ENCODE measurements at regions not wholly inside any gene's neighbourhood (a gene's known extent, or its start where the extent isn't known, plus 50 kb on each side); places are given as distances from the start of the nearest gene placed in this dataset.
"Not testable (repeated sequence)": the region's sequence is repeated elsewhere in the genome, so short reads cannot be mapped to it uniquely, and the experiment has no call there.

DNA sequence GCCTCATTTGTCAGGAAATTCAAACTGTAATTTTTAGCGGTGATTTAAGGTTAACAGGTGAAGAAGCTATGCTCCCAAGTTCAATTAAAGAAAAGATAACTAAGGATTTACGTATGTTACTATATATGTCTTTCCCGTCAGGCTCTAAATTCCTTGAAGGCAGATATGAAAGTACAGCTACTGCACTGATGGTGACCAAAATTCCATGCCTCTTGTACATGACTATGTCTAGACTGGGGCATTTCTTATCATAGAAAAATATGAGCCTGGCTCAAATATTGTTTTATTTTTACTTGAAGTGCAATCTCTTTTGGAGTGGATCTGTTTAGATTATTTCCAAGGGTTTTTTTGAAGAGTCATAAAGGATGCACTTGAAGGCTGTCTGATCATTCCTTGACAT is 647.1 kb upstream of the KCNMB2 start:
- H3K79me2 ChIP-seq (ENCODE audit: low read length): no peaks in the 10 kb centered on the region
- no peaks in the 10 kb centered on the region for H4K20me1 ChIP-seq (ENCODE audit: low read length)
- no peaks in the 10 kb centered on the region for H3K36me3 ChIP-seq (ENCODE audit: low read depth, low read length)
- no peak for ATAC-seq
- H2AFZ ChIP-seq (ENCODE audit: low read length): no peak overlapping the region
- no peaks in the 10 kb centered on the region for H3F3A ChIP-seq (ENCODE audit: low read length, unreplicated experiment)
- no peaks in the 10 kb centered on the region for H3K9me2 ChIP-seq (replicated peaks; ENCODE audit: low read length)
- peaks cover 4% of the 10 kb centered on the region; the same call in 1 of the 2 replicates for H3K4me1 ChIP-seq (ENCODE audit: insufficient read depth, low read length)
- POLR2A ChIA-PET (ENCODE audit: unreplicated experiment): no interaction called here
- no peaks in the 10 kb centered on the region for H3K27me3 ChIP-seq (ENCODE audit: low read length)
- H3K9me3 ChIP-seq (ENCODE audit: low read length): no peaks in the 10 kb centered on the region
- no peak overlapping the region for H3K4me3 ChIP-seq (ENCODE audit: low read length)
- no TSS peak for BruUV-seq (replicated peaks)
- no peak overlapping the region for H3K27ac ChIP-seq (ENCODE audit: low read length)
- H3K4me2 ChIP-seq (ENCODE audit: low read length): no peak overlapping the region
- no peak for DNase-seq
- intact Hi-C loops (cut with micrococcal nuclease): no loop called here
- TF ChIP-seq, protein P1, sequence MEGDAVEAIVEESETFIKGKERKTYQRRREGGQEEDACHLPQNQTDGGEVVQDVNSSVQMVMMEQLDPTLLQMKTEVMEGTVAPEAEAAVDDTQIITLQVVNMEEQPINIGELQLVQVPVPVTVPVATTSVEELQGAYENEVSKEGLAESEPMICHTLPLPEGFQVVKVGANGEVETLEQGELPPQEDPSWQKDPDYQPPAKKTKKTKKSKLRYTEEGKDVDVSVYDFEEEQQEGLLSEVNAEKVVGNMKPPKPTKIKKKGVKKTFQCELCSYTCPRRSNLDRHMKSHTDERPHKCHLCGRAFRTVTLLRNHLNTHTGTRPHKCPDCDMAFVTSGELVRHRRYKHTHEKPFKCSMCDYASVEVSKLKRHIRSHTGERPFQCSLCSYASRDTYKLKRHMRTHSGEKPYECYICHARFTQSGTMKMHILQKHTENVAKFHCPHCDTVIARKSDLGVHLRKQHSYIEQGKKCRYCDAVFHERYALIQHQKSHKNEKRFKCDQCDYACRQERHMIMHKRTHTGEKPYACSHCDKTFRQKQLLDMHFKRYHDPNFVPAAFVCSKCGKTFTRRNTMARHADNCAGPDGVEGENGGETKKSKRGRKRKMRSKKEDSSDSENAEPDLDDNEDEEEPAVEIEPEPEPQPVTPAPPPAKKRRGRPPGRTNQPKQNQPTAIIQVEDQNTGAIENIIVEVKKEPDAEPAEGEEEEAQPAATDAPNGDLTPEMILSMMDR (conservative IDR thresholded peaks at IDR 0.05; ENCODE audit: low read depth, low read length): no peak
- CTCF ChIA-PET: no interaction called here
- H3K9ac ChIP-seq (ENCODE audit: low read length): no peak overlapping the region

DNA sequence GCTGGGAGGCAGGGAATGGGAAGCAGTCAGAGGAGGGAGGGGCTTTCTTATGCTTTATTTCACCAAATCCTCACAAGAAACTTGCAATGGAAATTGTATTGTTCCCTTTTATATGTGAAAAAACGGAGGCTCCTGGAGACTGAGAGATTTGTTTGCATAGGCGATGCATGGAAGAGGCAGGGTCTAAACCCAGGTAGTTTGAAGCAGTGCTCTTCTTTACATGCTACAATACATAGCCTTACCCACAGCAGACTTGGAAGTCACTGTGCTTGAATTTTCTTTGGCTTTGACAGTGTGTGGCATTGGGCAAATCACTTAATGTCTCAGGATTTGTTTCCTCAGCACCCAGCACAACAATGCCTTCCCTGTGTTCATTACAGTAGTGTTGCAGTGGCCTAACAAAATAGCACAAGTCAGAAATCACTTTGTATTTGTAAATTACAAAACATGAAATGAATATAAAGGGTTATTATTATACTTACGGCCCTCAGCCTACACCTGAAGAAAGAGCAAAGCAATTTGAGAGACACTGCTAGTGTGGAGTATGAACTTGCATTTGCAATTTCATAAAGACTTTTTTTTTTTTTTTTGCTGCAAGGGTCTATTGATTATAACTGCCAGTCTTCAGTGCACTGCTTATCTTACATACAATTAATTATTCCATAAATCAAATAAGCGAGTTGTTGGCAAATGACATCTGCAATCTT is 646.4 kb upstream of the KCNMB2 start:
- Histone ChIP-seq H3K4me2 (ENCODE audit: low read length) (no peak overlapping the region), H3K9ac (ENCODE audit: low read length) (no peak overlapping the region), H3K27ac (ENCODE audit: low read length) (no peak overlapping the region), H3K4me3 (ENCODE audit: low read length) (no peak overlapping the region), H3K4me1 (ENCODE audit: insufficient read depth, low read length) (peaks cover 10% of the 10 kb centered on the region; the same call in 1 of the 2 replicates), H3F3A (ENCODE audit: low read length, unreplicated experiment) (no peaks in the 10 kb centered on the region), H3K36me3 (ENCODE audit: low read depth, low read length) (no peaks in the 10 kb centered on the region), H3K27me3 (ENCODE audit: low read length) (no peaks in the 10 kb centered on the region), H3K79me2 (ENCODE audit: low read length) (no peaks in the 10 kb centered on the region), H4K20me1 (ENCODE audit: low read length) (no peaks in the 10 kb centered on the region), H2AFZ (ENCODE audit: low read length) (no peak overlapping the region), H3K9me2 (replicated peaks; ENCODE audit: low read length) (no peaks in the 10 kb centered on the region), H3K9me3 (ENCODE audit: low read length) (no peaks in the 10 kb centered on the region)
- no peak for ATAC-seq
- ChIA-PET CTCF (no interaction called here), POLR2A (ENCODE audit: unreplicated experiment) (no interaction called here)
- TF ChIP-seq EZH2 (IDR thresholded peaks at IDR 0.05; ENCODE audit: low read length, unreplicated experiment): no peak
- no peak for TF ChIP-seq EZH2phosphoT487 (IDR thresholded peaks at IDR 0.05; ENCODE audit: borderline replicate concordance, low read length)
- TF ChIP-seq, protein P1 (conservative IDR thresholded peaks at IDR 0.05; ENCODE audit: low read depth, low read length): no peak
- intact Hi-C loops (cut with micrococcal nuclease): no loop called here
- no peak for DNase-seq
- BruUV-seq (replicated peaks): no TSS peak

DNA sequence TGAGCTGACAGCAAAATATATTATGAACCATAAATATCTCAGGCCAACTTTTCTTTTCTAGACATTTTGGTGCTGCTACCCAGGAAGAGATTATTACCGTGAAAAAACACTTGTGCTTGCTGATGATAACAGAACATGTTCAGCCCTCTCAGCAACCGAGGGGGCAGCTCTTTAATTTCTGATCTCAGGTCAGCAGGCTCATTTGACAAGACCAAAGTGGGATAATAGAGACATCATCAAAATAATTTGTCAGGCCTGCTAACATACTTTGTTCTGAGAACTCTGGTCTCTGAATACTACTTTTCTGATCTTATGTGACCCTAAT is 645.9 kb upstream of the KCNMB2 start:
- no TSS peak for BruUV-seq (replicated peaks)
- Histone ChIP-seq H3K27me3 (ENCODE audit: low read length) (no peaks in the 10 kb centered on the region), H3K4me3 (ENCODE audit: low read length) (no peak overlapping the region), H3K27ac (ENCODE audit: low read length) (no peak overlapping the region), H2AFZ (ENCODE audit: low read length) (no peak overlapping the region), H3K9me2 (replicated peaks; ENCODE audit: low read length) (no peaks in the 10 kb centered on the region), H3K79me2 (ENCODE audit: low read length) (no peaks in the 10 kb centered on the region), H3K9me3 (ENCODE audit: low read length) (no peaks in the 10 kb centered on the region), H3K4me1 (ENCODE audit: insufficient read depth, low read length) (peaks cover 10% of the 10 kb centered on the region; the same call in 1 of the 2 replicates), H3K36me3 (ENCODE audit: low read depth, low read length) (no peaks in the 10 kb centered on the region), H4K20me1 (ENCODE audit: low read length) (no peaks in the 10 kb centered on the region), H3K4me2 (ENCODE audit: low read length) (no peak overlapping the region), H3F3A (ENCODE audit: low read length, unreplicated experiment) (no peaks in the 10 kb centered on the region), H3K9ac (ENCODE audit: low read length) (no peak overlapping the region)
- TF ChIP-seq, protein P1 (conservative IDR thresholded peaks at IDR 0.05; ENCODE audit: low read depth, low read length): no peak
- TF ChIP-seq EZH2phosphoT487 (IDR thresholded peaks at IDR 0.05; ENCODE audit: borderline replicate concordance, low read length) (no peak), EZH2 (IDR thresholded peaks at IDR 0.05; ENCODE audit: low read length, unreplicated experiment) (no peak)
- no peak for ATAC-seq
- no peak for DNase-seq
- ChIA-PET CTCF (no interaction called here), POLR2A (ENCODE audit: unreplicated experiment) (no interaction called here)
- intact Hi-C loops (cut with micrococcal nuclease): no loop called here

DNA sequence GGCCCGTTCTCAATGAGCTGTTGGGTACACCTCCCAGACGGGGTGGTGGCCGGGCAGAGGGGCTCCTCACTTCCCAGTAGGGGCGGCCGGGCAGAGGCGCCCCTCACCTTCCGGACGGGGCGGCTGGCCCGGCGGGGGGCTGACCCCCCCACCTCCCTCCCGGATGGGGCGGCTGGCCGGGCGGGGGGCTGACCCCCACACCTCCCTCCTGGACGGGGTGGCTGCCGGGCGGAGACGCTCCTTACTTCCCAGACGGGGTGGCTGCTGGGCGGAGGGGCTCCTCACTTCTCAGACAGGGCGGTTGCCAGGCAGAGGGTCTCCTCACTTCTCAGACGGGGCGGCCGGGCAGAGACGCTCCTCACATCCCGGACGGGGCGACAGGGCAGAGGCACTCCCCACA is 644.7 kb upstream of the KCNMB2 start:
- POLR2A ChIA-PET (ENCODE audit: unreplicated experiment); H2AFZ ChIP-seq (ENCODE audit: low read length); H3K36me3 ChIP-seq (ENCODE audit: low read depth, low read length); H3K4me2 ChIP-seq (ENCODE audit: low read length); H3K9ac ChIP-seq (ENCODE audit: low read length); H3K27ac ChIP-seq (ENCODE audit: low read length); intact Hi-C loops (cut with micrococcal nuclease); H3K79me2 ChIP-seq (ENCODE audit: low read length); H3K9me2 ChIP-seq (replicated peaks; ENCODE audit: low read length); CTCF ChIA-PET; H3K9me3 ChIP-seq (ENCODE audit: low read length); H3F3A ChIP-seq (ENCODE audit: low read length, unreplicated experiment); H3K27me3 ChIP-seq (ENCODE audit: low read length); ATAC-seq; H4K20me1 ChIP-seq (ENCODE audit: low read length); DNase-seq; BruUV-seq (replicated peaks); H3K4me3 ChIP-seq (ENCODE audit: low read length); H3K4me1 ChIP-seq (ENCODE audit: insufficient read depth, low read length): not testable (repeated sequence)

All from PC-3 (cell line).